ENCODE measurements at regions not wholly inside any gene's neighbourhood (a gene's known extent, or its start where the extent isn't known, plus 50 kb on each side); places are given as distances from the start of the nearest gene placed in this dataset.

DNA sequence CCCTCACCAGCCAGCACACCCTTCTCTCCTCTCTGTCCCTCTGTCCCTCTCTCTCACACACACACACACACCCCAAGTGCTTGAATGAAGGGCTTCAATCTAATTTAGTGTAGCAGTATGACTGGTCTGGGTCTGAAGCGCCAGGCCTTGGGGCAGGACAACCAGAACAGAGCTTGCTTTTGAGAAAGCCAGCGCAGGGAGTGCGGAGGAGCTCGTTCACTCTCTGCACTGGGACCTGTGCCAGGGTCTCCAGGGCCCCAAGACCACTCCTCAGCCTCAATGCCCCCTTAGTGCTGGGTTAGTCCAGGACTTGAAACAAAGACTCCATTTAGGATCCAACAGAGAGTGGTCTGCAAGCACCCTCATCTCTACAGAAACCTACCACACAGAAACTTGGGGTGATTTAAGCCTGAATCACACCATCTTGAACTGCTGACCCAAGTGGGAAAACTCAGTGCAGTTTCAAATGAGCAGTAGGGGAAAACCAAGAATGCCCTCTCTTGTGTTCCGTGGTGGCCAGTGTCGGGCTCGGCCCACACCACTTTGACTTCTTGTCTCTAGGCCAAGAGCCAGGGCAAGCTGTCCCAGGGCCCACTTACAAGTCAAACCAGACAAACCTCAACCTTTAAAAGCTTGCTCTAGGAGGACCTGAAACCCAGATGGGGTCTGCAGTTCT lies 66.6 kb upstream of the WIPF1 start:
- no peaks in the 10 kb centered on the region for H3K9me3 Mint-ChIP-seq
- peak overlapping the region in 1 of 6 donors; percentile 50 for H3K27ac Mint-ChIP-seq
- no peaks in the 10 kb centered on the region for H3K36me3 Mint-ChIP-seq
- H3K4me3 Mint-ChIP-seq: no peak overlapping the region
- no peak for DNase-seq
- peaks cover 18% of the 10 kb centered on the region in 2 donors for H3K4me1 Mint-ChIP-seq
- H3K27me3 Mint-ChIP-seq (ENCODE audit: low read depth in 3 of 3): no peaks in the 10 kb centered on the region

DNA sequence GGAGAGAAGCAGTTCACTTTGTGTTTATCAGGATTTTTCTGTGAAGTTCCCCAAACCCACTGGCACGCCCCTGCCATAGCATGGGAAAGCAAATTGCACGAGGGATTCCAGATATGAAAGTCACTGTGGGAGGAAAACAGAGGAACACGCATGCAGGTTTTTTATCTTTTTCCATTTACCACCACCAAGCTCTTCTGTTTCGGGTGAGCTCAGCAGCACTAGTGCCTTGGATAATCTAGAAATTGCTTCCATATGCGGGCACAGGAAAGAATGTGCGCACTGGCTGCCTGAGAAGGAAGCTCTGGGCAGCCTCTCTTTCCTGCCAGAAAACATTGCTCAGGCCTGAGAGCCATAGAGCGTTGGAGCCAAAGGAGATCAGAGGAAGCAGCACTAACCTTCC lies 65.9 kb upstream of the WIPF1 start:
- peaks cover 18 to 20% of the 10 kb centered on the region in 2 donors for H3K4me1 Mint-ChIP-seq
- DNase-seq: no peak
- no peak overlapping the region for H3K27ac Mint-ChIP-seq
- H3K9me3 Mint-ChIP-seq: no peaks in the 10 kb centered on the region
- no peak overlapping the region for H3K4me3 Mint-ChIP-seq
- H3K36me3 Mint-ChIP-seq: no peaks in the 10 kb centered on the region
- H3K27me3 Mint-ChIP-seq (ENCODE audit: low read depth in 3 of 3): no peaks in the 10 kb centered on the region

DNA sequence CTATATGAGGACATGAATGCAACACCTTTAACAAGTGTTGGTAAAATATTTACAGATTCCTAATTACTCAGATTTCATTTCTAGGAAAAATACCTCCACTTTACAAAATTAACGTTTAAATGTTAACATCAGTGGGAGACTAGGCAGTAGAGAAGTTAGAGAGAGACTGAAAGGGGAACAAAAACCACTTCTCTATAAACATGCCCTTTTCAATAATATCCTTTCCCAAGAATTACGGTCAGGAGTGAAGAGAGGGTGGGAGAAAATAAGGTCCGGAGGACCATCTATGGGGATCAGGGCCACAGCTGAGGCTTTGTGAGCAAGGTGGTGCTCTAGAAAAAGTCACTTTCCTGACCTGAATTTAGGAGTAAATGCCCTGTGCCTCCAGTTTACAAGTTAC lies 65.3 kb upstream of the WIPF1 start:
- DNase-seq: no peak
- Mint-ChIP-seq H3K27me3 (ENCODE audit: low read depth in 3 of 3) (no peaks in the 10 kb centered on the region), H3K9me3 (no peaks in the 10 kb centered on the region), H3K27ac (no peak overlapping the region), H3K4me1 (peaks cover 13 to 14% of the 10 kb centered on the region in 2 donors), H3K4me3 (no peak overlapping the region), H3K36me3 (no peaks in the 10 kb centered on the region)

DNA sequence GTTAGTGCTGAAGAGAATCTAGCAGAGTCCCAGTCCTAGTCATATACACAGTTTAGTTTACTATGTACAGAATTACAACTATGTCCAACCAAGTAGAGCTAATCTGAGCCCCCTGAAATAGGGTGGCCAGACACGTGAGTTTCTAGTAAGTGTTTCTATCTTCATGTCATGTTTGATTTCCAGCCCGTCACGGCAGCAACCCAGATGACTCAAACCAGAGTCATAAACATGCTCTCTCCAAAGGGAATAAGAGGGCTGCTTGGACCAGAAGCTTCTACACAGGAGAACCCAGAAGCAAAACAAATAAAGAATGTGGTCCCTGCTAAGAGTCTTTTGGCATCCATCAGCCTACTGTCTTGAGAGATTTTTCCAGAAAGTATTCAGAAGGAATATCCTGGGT lies 64.9 kb upstream of the WIPF1 start:
- no peak for DNase-seq
- Mint-ChIP-seq H3K27me3 (ENCODE audit: low read depth in 3 of 3) (no peaks in the 10 kb centered on the region), H3K27ac (no peak overlapping the region), H3K36me3 (no peaks in the 10 kb centered on the region), H3K4me3 (no peak overlapping the region), H3K9me3 (no peaks in the 10 kb centered on the region), H3K4me1 (peaks cover 9 to 10% of the 10 kb centered on the region in 2 donors)

DNA sequence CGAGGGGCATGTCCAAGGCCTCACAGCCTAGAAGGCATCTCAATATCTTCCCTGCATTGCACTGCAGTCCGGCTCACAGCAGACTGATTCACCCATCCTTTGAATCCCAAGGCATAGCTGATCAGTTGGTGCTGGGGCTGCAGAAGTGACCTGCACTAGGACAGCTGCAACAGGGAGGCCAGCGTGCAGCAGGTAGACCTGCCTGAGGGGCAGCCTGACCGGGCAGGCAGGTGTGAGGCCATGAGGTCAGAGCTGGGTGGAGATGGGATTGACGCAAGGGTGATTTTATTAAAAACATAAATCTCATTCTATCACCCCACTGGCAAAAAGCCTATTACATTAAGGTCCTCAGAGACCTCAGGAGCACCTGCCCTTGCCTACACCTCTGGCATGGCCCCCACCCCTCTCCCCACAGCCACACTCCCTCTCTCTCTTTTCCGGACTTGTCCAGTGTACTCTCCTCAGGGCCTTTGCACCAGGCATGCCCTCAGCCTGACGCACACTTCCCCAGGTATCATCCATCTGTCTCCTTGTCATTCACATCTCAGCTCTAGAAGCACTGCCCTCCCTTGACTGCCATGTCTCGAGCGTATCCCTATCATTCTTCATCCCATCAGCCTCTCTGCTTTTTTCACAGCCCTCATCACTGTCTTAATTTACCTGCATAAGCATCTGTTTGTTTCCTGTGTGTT lies 63.5 kb upstream of the WIPF1 start:
- H3K9me3 Mint-ChIP-seq: no peaks in the 10 kb centered on the region
- peaks cover 6 to 9% of the 10 kb centered on the region in 2 donors for H3K4me1 Mint-ChIP-seq
- no peaks in the 10 kb centered on the region for H3K27me3 Mint-ChIP-seq (ENCODE audit: low read depth in 3 of 3)
- peak overlapping the region in 1 of 6 donors; percentile 67 for H3K27ac Mint-ChIP-seq
- no peak for DNase-seq
- H3K36me3 Mint-ChIP-seq: peaks cover 0 to 1% (median 0%) of the 10 kb centered on the region in 3 donors
- no peak overlapping the region for H3K4me3 Mint-ChIP-seq

DNA sequence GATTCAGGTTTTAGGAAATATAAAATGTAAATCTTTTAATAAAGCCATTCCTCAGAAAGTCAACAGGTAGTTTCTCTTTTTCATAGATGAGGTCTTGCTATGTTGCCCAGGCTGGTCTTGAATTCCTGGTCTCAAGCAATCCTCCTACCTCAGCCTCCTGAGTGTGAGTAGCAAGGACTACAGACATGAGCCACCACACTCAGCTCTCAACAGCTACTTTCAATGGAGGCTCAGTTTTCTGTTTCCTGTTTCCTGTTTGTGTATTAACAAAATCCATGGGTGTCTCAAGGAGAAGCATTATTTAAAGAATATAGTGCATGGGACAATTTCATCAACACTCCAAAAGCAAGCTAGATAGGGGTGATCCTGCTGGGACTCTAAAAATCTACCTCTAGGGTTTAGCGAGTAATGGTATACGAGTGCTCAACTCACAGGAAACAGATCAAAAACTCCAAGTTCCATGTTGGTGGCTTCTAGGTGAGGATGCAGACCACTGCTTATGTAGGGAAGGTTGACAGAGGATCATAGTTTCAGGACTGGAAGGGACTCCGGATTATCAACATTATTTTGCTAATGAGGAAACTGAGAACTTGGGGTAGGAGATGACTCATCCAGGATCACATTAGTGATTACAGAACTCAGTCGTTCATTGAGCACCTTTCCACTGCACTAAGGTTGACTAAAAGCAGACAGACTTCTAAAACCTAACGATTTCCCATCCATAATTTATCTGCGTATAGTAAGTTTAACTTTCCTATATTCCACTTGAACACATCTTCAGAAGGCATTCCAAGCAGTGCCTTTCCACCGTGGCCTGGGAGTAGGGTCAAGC lies 61.7 kb upstream of the WIPF1 start:
- Mint-ChIP-seq H3K4me3 (no peak overlapping the region), H3K36me3 (peaks cover 0 to 14% (median 0%) of the 10 kb centered on the region in 3 donors), H3K27me3 (ENCODE audit: low read depth in 3 of 3) (no peaks in the 10 kb centered on the region), H3K9me3 (no peaks in the 10 kb centered on the region), H3K4me1 (peaks cover 11 to 13% of the 10 kb centered on the region in 2 donors), H3K27ac (no peak overlapping the region)
- DNase-seq: no peak

DNA sequence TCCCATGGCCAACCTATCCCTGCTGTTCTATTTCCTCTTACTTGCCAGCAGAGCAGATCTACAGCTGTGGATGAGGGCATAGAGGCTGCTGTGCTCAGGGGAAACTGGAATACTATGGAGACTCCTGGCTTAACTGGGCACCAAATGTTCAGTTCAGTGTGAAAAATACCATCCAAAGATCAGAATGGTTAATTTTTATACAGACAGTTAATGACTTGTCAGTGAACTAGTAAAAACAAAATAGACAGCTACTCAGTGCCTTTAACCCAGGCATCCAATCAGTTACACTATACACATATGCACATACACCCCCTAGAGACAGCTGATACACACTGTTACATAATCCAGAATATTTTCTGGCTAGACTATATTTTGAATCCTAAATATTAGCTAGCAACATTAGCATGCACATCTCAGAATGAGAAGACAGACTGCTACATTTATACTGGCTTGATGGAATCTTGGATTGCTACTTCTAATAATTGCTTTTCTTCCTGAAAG lies 59.1 kb upstream of the WIPF1 start:
- no peak overlapping the region for H3K4me3 Mint-ChIP-seq

DNA sequence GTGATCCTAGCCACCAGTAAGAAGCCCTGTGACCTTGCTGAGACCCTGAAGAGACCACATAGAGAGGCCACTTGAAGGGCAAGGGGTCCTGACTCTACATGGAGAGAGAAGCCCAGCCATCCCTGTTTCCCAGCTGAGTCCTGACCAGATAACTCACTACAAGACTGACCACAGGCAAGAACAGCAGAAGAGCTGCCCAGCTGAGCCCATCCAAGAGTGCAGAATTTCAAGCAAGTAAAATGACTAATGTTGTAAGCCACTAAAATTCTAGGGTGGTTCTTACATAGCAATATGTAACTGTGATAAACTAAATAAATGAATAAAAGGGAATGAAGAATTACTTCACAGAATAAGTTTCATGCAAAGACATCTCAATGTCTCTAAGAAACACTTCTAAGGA lies 58.4 kb upstream of the WIPF1 start:
- Mint-ChIP-seq H3K9me3 (no peaks in the 10 kb centered on the region), H3K4me1 (peaks cover 11% of the 10 kb centered on the region in 2 donors), H3K36me3 (peaks cover 0 to 14% (median 0%) of the 10 kb centered on the region in 3 donors), H3K4me3 (no peak overlapping the region), H3K27ac (peak overlapping the region in 1 of 6 donors; percentile 24), H3K27me3 (ENCODE audit: low read depth in 3 of 3) (no peaks in the 10 kb centered on the region)
- DNase-seq: no peak

More for the DNA sequence above, 59.1 kb upstream of the WIPF1 start:
- H3K9me3 Mint-ChIP-seq: no peaks in the 10 kb centered on the region
- no peaks in the 10 kb centered on the region for H3K27me3 Mint-ChIP-seq (ENCODE audit: low read depth in 3 of 3)
- peaks cover 0 to 14% (median 0%) of the 10 kb centered on the region in 3 donors for H3K36me3 Mint-ChIP-seq
- DNase-seq: no peak
- H3K27ac Mint-ChIP-seq: no peak overlapping the region
- peaks cover 11% of the 10 kb centered on the region in 2 donors for H3K4me1 Mint-ChIP-seq

DNA sequence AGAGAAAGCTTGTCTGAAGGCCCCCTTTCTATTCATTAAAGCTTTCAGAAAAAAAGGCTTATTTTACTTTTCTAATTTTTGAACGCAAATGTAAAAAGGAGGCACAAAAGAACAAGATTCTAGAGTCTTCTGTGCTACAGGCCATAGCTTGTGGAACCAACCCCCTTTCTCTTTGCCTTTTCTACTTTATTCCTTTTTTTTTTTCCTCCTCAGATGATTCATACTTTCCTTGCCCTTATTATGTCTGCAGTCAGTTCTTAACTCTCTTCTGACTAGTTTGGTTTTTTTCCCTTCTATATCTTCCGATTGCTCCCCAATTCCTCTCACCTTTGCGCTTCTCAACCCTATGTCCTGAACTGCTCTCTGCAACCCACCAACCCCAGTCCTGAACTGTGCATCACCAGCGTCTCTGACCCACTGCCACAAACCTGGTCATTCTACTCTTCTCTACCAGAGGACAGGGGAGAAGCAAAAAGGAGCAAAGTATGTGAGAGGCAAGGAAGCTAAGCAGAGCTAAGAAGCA lies 56.9 kb upstream of the WIPF1 start:
- peaks cover 0 to 14% (median 0%) of the 10 kb centered on the region in 3 donors for H3K36me3 Mint-ChIP-seq
- H3K4me3 Mint-ChIP-seq: no peak overlapping the region
- peaks cover 9 to 12% of the 10 kb centered on the region in 2 donors for H3K4me1 Mint-ChIP-seq
- DNase-seq: no peak
- H3K27ac Mint-ChIP-seq: no peak overlapping the region
- H3K9me3 Mint-ChIP-seq: no peaks in the 10 kb centered on the region
- H3K27me3 Mint-ChIP-seq (ENCODE audit: low read depth in 3 of 3): no peaks in the 10 kb centered on the region

DNA sequence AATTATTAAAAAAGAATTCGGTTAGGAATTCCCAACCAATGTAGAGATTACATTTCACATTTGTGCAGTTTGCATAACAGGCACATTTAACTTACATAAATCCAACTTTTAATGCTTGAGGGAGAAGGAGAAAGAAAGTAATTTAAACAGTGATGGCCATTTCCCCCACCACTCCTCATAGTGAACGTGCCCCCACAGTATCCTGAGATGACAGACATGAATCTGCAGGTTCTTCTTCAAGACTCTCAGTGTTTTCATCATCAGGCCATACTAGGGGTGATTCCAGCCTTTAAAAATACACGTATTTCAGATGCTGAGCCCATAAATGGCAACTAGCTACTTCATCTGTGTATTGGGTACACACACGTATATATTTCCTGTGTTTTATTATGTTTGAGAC lies 51.3 kb upstream of the WIPF1 start:
- Mint-ChIP-seq H3K27me3 (ENCODE audit: low read depth in 3 of 3) (no peaks in the 10 kb centered on the region), H3K9me3 (no peaks in the 10 kb centered on the region), H3K36me3 (peaks cover 2 to 7% (median 4%) of the 10 kb centered on the region in 3 donors), H3K4me1 (peaks cover 0 to 4% of the 10 kb centered on the region in 2 donors), H3K27ac (no peak overlapping the region), H3K4me3 (no peak overlapping the region)
- no peak for DNase-seq

All from immature natural killer cell (primary cell).